GM21528 (cell line): ENCODE measurements at regions not wholly inside any gene's neighbourhood (a gene's known extent, or its start where the extent isn't known, plus 50 kb on each side); places are given as distances from the start of the nearest gene placed in this dataset.
"Not testable (repeated sequence)": the region's sequence is repeated elsewhere in the genome, so short reads cannot be mapped to it uniquely, and the experiment has no call there.

Experiments
- ATAC-seq: cut with Tn5 transposase; IDR thresholded peaks from one replicate; pipeline ENCODE4 v1.9.1; 2021; ENCODE audit warnings: mild to moderate bottlenecking, moderate library complexity; ENCODE audit not compliant: unreplicated experiment, low FRiP score

- ATAC-seq = no peak
Measured at GRCh38 chr2:57615855-57616556, 430.6 kb upstream of the VRK2 start.

GRCh38 chr2:57617318-57617717, 429.3 kb upstream of the VRK2 start:
- ATAC-seq = no peak

- no peak for ATAC-seq
Measured at GRCh38 chr2:57621122-57621663, 425.4 kb upstream of the VRK2 start.

- no peak for ATAC-seq
Measured at GRCh38 chr2:57622009-57622408, 424.6 kb upstream of the VRK2 start.

- no peak for ATAC-seq
Measured at GRCh38 chr2:57656198-57656597, 390.4 kb upstream of the VRK2 start.

- no peak for ATAC-seq
Measured at GRCh38 chr2:57669570-57669969, 377.0 kb upstream of the VRK2 start.

GRCh38 chr2:57674025-57674424, 372.6 kb upstream of the VRK2 start:
- no peak for ATAC-seq

- ATAC-seq = no peak
Measured at GRCh38 chr2:57674743-57675142, 371.9 kb upstream of the VRK2 start.

GRCh38 chr2:57677296-57677695, 369.3 kb upstream of the VRK2 start:
- no peak for ATAC-seq

- ATAC-seq = no peak
Measured at GRCh38 chr2:57681650-57682049, 365.0 kb upstream of the VRK2 start.

- ATAC-seq = no peak
Measured at GRCh38 chr2:57685032-57685431, 361.6 kb upstream of the VRK2 start.

GRCh38 chr2:57692395-57692794, 354.2 kb upstream of the VRK2 start:
- ATAC-seq = no peak

- no peak for ATAC-seq
Measured at GRCh38 chr2:57693177-57693576, 353.4 kb upstream of the VRK2 start.

GRCh38 chr2:57693965-57694364, 352.6 kb upstream of the VRK2 start:
- ATAC-seq = no peak

- no peak for ATAC-seq
Measured at GRCh38 chr2:57696016-57696415, 350.6 kb upstream of the VRK2 start.

GRCh38 chr2:57698392-57698791, 348.2 kb upstream of the VRK2 start:
- ATAC-seq = no peak

GRCh38 chr2:57698935-57699449, 347.6 kb upstream of the VRK2 start:
- no peak for ATAC-seq

GRCh38 chr2:57701391-57701791, 345.2 kb upstream of the VRK2 start:
- no peak for ATAC-seq

GRCh38 chr2:57703407-57703806, 343.2 kb upstream of the VRK2 start:
- no peak for ATAC-seq

GRCh38 chr2:57707794-57708193, 338.8 kb upstream of the VRK2 start:
- not testable (repeated sequence) for ATAC-seq

- ATAC-seq = no peak
Measured at GRCh38 chr2:57711991-57712390, 334.6 kb upstream of the VRK2 start.
